ENCODE measurements at regions not wholly inside any gene's neighbourhood (a gene's known extent, or its start where the extent isn't known, plus 50 kb on each side); places are given as distances from the start of the nearest gene placed in this dataset.

DNA sequence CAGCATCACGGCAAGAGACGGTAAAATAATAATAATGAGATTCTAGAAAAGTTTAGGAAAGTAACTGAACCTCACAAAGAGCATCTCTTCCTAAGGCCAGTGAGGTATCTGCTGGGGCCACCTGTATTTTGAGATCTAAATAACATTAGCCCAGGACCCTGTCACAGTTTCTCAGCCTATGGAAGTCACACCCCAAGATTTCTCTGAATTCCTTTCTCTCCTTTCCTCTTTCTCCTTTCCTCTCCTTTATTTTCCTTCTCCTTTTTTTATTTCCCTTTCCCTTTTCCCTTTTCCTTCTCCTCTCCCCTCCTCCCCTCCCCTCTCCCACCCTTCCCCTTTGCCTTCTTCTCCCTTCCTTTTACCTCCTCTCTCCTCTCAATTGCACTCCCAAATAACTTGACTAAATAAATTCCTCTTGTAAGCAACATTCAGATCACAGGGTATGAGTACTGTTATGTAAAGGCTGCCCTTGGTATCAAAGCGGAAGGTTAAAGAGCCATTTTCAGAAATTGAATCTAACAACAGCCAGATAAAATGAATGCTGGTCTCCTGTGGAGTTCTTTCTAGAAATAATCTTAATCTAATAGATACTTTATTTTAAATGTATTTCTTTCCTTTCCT is 506.2 kb downstream of the EPM2A start:
- DNase-seq (ENCODE audit: low read depth in 3 of 3, low spot score in 2 of 3) = no peak

DNA sequence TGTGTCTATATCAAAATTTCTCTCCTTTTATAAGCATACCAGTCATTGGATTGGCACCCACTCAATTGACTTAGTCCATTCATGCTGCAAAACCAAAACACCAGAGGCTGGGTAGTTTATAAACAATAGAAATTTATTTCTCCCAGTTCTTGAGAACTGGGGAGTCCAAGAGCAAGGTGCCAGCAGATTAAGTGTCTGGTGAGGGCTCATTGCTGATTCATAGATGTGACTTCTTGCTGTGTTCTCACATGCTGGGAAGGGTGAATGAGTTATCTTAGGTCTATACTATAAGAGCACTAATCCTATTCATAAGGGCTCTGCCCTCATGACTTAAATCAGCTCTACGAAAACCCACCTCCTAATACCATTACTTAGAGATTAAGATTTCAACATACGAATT is 501.4 kb downstream of the EPM2A start:
- DNase-seq (ENCODE audit: low read depth in 3 of 3, low spot score in 2 of 3) = no peak

DNA sequence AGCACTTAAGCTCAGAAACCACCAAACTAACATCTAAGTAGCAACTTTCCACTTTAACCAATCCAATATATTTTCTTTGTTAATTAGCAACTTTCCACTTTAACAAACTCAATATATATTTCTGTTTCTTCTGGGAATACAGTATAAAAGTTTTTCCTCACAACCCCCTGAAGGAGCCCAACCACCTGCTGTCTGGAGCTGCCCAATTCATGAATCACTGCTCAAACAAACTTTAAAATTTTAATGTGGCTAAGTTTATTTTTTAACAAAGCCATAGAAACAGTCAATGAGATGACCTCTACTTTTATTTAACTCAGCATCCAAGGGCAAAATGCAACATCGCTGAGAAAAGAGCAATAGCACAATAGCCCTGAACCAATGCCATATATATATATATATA is 500.1 kb downstream of the EPM2A start:
- no peak for DNase-seq (ENCODE audit: low read depth in 3 of 3, low spot score in 2 of 3)

DNA sequence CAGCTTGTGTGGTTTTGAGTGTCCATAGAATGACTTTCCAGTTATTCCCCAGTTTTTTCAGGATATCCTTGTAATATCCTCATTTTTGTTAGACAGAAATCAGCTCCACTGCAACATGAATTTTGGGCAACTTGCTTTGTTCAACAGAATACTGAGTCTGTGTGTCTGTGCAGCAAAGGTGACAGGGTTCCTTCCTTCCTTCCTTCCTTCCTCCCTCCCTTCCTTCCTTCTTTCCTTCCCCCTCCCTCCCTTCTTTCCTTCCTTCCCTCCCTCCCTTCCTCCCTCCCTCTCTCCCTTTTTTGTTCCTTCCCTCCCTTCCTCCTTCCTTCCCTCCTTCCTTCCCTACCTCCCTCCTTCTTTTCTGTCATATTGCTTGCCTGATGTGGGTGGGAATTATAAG is 496.5 kb downstream of the EPM2A start:
- no peak for DNase-seq (ENCODE audit: low read depth in 3 of 3, low spot score in 2 of 3)

DNA sequence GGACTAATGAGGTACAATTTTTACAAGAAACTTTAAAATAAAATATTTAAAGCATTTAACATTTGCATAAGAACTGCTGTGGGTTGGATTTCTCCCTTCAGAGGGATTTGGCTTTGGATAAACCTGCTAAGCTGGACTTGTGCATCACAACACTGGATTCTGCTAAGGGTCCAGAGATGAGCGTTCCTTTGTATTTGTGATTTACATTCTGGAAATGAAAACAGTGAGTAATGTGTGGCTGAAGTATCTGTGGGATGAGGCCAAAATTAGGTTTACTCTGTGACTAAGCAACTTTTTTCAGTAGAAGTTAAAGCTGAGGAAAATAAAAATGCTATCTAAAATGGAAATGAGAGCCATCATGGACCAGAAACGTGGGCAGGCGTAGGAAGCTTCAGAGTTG is 494.3 kb downstream of the EPM2A start:
- no peak for DNase-seq (ENCODE audit: low read depth in 3 of 3, low spot score in 2 of 3)

DNA sequence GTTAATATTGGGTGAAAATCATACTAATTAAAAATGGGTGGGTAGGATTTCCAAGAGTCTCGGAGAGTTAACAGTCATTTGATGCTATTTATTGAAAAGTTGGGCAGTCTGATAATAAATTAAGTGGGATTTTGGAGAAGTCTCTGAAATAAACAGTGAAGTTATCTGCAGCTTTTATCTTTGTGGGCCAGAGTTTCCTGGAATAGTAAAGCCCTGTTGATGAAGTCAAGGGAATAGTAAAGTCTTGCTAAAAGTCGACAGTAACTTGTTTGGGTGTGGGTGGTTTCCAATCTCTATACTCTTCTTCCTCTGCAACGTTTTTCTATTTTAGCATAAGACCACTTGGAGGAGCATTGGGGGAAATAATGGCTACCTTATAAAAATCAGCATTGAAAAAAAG is 493.6 kb downstream of the EPM2A start:
- no peak for DNase-seq (ENCODE audit: low read depth in 3 of 3, low spot score in 2 of 3)

DNA sequence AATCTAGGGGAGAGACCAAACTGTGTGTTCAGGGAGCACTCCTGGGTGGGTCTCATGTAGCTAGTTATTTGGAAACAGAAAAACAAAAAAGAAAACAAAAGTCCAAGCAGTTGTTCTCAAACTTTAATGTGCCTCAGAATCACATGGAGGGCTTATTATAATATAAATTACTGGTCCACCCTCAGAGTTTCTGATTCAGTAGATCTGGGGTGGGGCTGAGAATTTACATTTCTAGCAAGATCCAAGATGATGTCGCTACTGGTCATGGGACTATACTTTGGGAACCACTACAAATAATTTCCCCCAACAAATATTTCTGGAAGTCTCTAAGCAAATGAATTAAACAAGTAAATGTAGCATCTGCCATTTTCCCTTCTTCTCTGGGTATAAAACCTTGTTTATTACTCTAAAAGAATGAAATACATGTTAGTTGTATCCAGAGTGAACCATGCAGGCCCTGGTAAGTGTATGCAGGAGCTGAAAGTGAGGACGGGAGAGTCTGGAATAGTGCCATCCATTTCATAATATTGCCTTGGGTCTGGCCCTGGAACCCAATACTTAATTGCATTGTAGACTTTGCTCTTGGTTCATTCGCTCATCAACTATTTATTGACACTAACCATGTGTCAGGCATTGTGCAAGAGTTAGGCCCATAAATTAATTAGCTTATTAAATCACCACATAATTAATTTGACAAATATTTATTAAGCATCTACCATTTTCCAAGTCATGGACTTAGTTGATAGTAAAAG is 490.8 kb downstream of the EPM2A start:
- no peak for DNase-seq (ENCODE audit: low read depth in 3 of 3, low spot score in 2 of 3)

DNA sequence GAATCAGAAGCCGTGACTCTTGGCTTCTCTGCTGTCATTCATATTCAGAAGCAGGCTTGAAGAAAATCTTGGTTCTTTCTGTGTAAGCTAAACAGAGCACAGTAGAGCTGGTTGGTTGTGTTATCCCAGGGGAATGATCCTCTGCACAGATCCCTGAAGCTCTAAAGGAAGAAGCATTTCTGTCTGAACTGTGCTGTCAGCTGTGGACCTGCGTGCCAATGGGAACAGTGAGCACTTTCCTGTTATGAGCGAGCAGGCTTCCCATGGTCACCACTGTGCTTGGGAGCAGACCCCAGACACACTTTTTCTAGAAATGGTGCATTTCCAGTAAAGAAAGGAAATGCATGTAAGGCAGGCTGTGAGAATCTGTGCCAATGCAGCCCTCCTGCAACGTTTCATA is 490.2 kb downstream of the EPM2A start:
- DNase-seq (ENCODE audit: low read depth in 3 of 3, low spot score in 2 of 3) = no peak

DNA sequence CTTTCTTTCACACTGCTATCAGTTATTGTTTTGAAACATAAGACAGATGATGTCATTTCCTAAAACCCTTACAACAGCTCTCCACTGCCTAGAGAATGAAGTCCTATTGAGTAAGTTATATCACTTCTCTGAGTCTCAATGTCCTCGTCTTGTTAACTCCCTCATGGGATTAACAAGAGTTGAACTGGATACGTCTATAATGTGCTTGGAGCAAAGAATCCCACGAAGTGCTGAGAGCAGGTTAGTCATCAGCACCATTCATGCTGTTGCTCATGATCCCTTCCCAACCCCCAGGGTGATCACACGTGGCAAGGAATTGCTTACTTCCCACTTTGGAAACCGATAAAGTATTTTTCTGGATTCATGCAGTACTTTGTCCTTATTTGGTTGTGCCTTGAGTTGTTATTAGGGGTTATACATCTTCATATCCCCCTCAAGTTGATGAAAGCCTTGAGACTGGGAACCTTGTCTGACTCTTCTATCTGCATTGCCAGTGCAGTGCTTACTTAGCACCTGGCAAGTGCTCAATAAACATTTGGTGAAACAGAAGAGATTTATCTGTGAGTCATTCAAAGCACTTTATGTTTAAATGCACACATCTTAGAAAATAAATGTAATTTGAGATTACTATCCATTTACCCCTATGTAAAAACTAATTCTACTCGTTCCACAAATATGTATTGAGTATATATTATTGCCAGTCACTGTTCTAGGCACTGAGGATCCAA is 487.5 kb downstream of the EPM2A start:
- DNase-seq (ENCODE audit: low read depth in 3 of 3, low spot score in 2 of 3) = no peak

DNA sequence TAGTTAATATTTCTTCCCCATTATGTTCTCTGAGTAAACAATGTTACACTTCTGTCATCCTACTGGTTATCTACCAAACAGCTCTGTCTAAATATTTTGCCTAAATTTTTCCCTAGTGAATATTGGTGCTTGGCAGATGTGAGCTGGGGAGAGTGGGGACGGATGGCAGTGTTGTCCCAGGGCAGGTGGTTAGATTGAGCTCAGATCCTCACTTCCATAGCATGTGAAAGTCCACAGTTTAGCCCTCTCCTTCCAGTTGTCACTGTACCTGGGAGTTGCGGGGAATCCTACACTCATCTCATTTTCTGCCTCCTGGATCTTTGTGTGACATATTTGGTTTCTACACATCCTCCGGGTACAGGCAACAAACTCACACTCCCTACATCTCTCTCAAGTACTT is 484.9 kb downstream of the EPM2A start:
- DNase-seq (ENCODE audit: low read depth in 3 of 3, low spot score in 2 of 3) = no peak

DNA sequence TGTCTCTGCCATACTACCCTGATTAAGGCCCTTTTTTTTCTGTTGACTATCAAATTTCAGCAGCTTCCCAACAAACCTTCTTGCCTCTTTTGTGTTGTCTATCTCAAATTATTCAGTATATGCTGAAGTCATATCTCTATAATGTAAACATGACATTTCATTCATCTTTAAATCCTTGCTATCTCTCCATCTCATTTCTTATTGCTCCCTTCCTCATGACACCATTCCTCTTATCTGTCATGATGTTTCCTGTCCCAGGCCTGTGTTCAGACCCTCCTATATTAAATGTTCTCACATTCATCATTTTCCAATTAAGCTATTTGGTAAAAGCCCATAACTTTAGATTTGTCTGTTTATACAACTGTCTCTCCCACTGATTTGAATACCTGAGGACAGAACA is 482.6 kb downstream of the EPM2A start:
- no peak for DNase-seq (ENCODE audit: low read depth in 3 of 3, low spot score in 2 of 3)

DNA sequence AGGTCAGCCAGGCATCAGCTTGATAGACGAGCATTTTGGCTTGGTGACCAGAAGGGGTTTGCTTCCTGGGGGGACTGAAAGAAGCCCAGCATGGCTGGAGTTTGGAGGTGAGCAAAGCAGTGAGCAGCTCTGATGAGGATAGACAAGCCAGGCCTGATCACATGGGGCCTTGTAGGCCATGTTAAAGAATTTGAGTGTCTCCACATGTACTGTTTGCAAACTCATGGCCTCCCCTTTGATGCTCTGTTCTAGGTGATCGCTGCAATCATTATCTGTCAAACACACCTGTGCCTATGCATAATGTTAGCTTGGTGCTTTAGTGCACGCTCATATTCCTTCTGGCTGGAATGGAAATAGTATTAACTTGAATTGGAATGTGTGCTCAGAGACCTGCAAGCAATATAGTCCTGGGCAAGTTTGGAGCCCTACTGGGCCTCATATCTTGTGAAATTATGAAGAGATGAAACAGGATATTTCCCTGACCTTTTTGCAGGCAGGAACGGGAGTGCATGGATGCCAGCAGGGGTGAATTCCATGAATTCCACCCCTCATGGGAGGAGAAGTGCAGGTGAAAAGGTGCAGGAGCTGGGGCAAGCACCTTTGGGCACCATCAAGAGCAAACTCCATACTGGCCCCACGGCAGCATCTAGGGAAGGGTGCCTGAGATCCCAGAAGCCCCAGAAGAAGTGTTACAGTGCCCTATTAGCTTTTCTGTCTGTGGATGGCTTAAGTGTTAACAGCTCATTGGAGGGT is 480.5 kb downstream of the EPM2A start:
- DNase-seq (ENCODE audit: low read depth in 3 of 3, low spot score in 2 of 3) = no peak

DNA sequence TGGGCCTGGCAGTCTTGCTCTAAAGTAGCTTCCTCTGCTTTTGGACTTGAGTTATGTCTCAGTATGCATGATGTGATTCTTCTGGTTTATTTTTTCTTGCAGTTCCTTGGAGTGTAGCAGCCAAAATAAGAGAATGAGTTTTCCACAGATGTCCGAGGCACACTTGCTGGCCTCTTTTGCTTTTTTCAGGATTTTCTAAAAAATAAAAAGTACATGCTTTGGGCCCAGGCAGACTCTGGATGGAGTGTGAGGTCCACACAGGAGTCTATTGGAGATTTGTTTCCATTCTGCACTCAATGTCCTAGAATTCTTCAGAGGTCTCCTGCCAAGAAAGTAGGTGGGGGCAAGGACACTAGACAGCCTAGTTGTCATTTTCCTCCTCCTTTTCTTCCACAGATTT is 477.6 kb downstream of the EPM2A start:
- DNase-seq (ENCODE audit: low read depth in 3 of 3, low spot score in 2 of 3) = no peak

DNA sequence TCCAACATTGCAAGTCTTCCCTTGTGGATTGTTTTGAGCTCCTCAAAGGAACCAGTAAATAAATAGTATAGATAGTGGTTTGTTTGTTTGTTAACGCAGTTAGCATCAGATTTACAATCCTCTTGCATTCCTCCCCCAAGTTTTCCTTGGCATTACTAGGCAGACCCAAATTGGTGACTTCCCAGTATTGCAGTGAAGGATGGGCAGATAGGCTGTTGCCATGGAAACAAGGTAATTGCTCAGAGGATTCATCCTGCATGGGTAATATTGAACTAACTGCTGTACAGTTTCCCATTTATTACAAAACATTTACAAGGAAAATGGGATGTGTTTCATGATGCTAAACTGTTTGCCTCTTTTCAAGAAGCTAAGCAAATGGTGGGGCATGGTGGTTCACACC is 477.2 kb downstream of the EPM2A start:
- no peak for DNase-seq (ENCODE audit: low read depth in 3 of 3, low spot score in 2 of 3)

DNA sequence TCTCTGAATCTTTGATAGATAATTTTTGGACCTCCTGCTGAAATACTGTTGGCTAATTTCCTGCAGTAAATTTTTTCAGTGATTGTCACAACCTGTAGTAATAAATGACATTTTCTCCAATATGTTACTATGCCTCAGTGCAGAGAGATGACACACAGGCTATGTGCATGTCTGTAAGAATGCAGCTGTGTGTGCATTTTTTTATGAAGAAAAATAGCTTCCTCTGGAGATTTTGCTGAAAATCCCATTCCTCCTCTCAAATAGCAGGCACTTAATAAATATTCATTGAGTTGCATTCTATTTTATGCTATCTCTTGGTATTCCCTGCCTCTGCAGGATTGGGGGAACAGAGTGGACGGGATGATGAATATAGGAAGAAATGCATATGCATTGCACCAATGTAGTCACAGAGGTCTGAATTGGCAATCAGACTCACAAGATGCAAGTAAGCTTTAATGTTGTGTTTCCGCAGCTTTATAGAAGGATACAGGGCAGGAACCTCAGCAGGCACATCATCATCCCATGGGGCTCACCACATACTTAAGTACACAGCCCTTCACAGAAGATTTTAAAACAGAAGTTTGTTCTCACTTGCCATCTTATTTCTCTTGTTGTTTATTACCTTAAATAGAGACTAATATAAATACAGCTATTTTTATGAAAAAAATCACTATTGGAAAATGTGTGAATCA is 474.7 kb downstream of the EPM2A start:
- no peak for DNase-seq (ENCODE audit: low read depth in 3 of 3, low spot score in 2 of 3)

DNA sequence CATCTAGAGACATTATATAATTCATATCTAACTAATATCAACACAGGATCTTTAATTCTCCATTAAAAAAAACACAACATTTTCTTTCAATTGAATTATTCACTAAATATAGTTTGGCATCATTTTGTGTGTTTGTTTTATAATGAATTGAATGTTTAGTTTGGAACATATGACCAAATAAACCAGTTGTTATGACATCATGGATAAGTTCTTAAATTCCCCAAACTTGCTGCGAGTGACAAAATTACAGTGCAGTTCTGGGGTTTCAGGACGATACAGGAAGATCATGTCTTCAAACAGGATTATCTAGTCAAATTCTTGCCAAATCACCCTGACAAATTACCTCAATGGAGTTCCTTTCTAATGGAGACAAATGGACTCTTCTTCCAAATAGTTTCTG is 473.6 kb downstream of the EPM2A start:
- no peak for DNase-seq (ENCODE audit: low read depth in 3 of 3, low spot score in 2 of 3)

DNA sequence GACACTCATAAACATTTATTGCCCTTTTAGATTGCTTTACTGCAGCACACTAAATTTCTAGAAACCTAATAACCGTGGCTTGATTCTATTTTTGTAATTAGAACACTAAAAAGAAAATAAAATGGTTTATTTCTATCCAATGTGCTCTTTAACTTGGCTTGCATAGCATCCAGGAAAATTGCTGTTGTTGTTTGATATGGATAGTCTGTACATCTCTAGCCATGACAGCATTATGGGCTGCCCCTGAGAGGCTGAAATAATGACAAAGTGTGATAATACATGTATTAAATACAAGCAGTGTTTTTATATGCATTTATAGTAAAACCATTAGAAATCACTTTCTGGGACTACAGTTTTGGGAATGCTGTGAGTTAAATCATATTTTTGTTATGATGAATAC is 472.5 kb downstream of the EPM2A start:
- no peak for DNase-seq (ENCODE audit: low read depth in 3 of 3, low spot score in 2 of 3)

DNA sequence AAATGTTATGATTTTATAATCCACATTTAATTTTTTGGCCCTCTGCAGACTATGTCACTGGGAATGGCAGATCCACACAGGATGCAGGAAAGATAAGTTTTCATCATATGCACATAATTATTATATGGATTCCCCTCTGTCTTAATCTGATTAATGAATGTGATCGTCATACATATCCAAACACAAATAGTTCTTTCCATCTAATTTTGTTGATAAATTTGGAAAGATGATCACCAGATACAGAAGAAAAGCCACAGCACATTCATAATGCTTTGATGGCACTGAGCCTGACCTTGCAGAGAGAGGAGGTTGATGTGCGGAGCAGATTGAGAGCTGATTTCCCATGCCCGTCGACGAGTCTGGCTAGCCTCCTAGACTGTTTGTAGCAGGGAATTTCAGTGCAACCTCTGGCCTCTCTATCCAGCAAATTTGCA is 471.5 kb downstream of the EPM2A start:
- DNase-seq (ENCODE audit: low read depth in 3 of 3, low spot score in 2 of 3) = no peak

DNA sequence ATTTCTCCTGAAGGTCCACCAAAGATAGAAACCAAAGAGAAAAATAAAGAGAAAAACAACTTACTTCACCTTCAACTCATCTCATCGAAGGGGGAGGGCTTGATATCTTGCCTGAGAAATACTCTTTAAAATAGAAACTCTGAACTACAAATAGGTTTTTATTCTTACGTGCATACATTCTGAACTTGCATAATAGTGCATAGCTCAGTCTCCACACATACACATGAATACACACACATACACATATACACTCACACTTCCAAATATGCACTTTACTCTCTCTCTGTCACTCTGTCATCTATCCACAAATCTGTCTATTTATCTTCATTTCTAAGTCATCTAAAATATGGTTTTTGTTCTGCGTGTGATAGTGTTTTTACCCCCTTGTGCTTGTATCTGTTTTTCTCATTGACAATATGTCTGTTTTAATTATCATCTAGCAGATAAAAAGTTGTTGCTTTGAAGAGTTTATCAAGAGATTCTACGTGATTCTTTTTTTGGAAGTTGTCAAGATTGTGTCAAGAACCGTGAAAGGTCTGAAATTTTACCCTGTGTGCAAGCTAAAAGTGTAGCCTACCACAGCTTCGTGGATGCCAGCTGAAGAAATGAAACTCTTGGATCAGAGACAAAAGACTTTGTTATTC is 468.8 kb downstream of the EPM2A start:
- no peak for DNase-seq (ENCODE audit: low read depth in 3 of 3, low spot score in 2 of 3)
